Fibroblast of lung (primary cell): ENCODE measurements at regions not wholly inside any gene's neighbourhood (a gene's known extent, or its start where the extent isn't known, plus 50 kb on each side); places are given as distances from the start of the nearest gene placed in this dataset.

Experiments used
- DNase-seq, 2 donors: peaks; one replicate each; pipeline versions ENCODE4 v3.0.0 to v3.0.0-alpha.2; 2010; ENCODE audit warnings: low read depth in 2 of 2
- H2AFZ ChIP-seq: 2 replicates; pipeline ENCODE4 v1.5.1; 2012; ENCODE audit warnings: low read length, control low read depth, inconsistent platforms
- H3K27ac ChIP-seq: 2 replicates; pipeline ENCODE4 v1.5.1; 2011; ENCODE audit warnings: low read length, control low read depth; ENCODE audit not compliant: insufficient read depth
- H3K27me3 ChIP-seq: 2 replicates; pipeline ENCODE4 v1.5.1; 2011; ENCODE audit warnings: mild to moderate bottlenecking, low read length; ENCODE audit not compliant: control insufficient read depth, insufficient read depth
- H3K36me3 ChIP-seq: 2 replicates; pipeline ENCODE4 v1.5.1; 2011; ENCODE audit warnings: low read length; ENCODE audit not compliant: control insufficient read depth, insufficient read depth
- H3K4me1 ChIP-seq: 2 replicates; pipeline ENCODE4 v1.5.1; 2011; ENCODE audit warnings: low read length; ENCODE audit not compliant: control insufficient read depth, insufficient read depth; ENCODE audit errors: extremely low read depth
- H3K4me2 ChIP-seq: 2 replicates; pipeline ENCODE4 v1.5.1; 2011; ENCODE audit warnings: low read length, control low read depth; ENCODE audit not compliant: insufficient read depth; ENCODE audit errors: extremely low read depth
- H3K4me3 ChIP-seq, 4 experiments: fragments of 200-600 bp in 1 of 4; sonication (generic) in 1 of 4; replicated peaks in 1 of 4; 2 replicates each; pipeline ENCODE4 v1.5.1; 2011 to 2016; ENCODE audit warnings: low read length in 4 of 4, low read depth in 3 of 4, mild to moderate bottlenecking in 3 of 4, control low read depth in 2 of 4, inconsistent platforms in 1 of 4, mixed read lengths in 1 of 4; ENCODE audit not compliant: insufficient read depth in 1 of 4; ENCODE audit errors: control extremely low read depth in 1 of 4
- H3K79me2 ChIP-seq: 2 replicates; pipeline ENCODE4 v1.5.1; 2012; ENCODE audit warnings: mild to moderate bottlenecking, low read length, inconsistent platforms; ENCODE audit not compliant: control insufficient read depth, insufficient read depth
- H3K9ac ChIP-seq: 2 replicates; pipeline ENCODE4 v1.5.1; 2011; ENCODE audit warnings: mild to moderate bottlenecking, low read length, control low read depth; ENCODE audit not compliant: insufficient read depth
- H3K9me3 ChIP-seq: 2 replicates; pipeline ENCODE4 v1.5.1; 2012; ENCODE audit warnings: low read depth, low read length; ENCODE audit not compliant: control insufficient read depth, insufficient read depth
- H4K20me1 ChIP-seq: 2 replicates; pipeline ENCODE4 v1.5.1; 2011; ENCODE audit warnings: low read length; ENCODE audit not compliant: control insufficient read depth, insufficient read depth; ENCODE audit errors: extremely low read depth
- EZH2 ChIP-seq: IDR thresholded peaks from 2 replicates; pipeline ENCODE4 v1.5.1; 2012; ENCODE audit warnings: low read length, control low read depth, mild to moderate bottlenecking; ENCODE audit errors: missing control alignments
- TF ChIP-seq, protein P1 (sequence below), 2 donors: IDR thresholded peaks in 1 of 2; conservative IDR thresholded peaks in 1 of 2; 1 replicate in 1 of 2; 2 replicates in 1 of 2; pipeline ENCODE4 v1.5.1; 2011 to 2012; ENCODE audit warnings: low read length in 2 of 2, control low read depth in 1 of 2, inconsistent platforms in 1 of 2, low read depth in 1 of 2, mild to moderate bottlenecking in 1 of 2

DNA sequence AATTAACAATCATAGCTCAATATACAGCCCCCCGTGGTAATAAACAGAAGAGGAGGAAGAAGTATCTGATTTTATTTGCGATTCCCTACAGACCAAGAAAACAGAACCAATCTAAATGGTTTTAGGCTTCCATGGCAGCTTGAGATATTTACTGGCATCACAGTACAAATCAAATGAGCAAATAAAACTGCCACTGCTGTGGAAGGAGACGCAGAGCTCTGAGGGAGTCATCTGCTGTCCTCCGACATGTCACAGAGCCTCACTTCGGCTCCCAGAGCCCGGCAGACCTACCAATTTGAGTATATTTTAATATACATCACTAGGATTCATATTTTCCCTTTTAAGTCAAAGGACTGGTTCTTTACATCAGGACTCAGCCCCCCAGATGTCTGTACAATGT, 145.2 kb upstream of the KCNQ5 start:
- Histone ChIP-seq H3K4me1 (no peaks in the 10 kb centered on the region), H3K9ac (no peak overlapping the region), H3K27me3 (no peaks in the 10 kb centered on the region), H3K9me3 (no peaks in the 10 kb centered on the region), H3K4me3 (no peak overlapping the region), H3K79me2 (no peaks in the 10 kb centered on the region), H3K27ac (no peak overlapping the region), H2AFZ (no peak overlapping the region), H3K4me2 (no peak overlapping the region), H4K20me1 (no peaks in the 10 kb centered on the region), H3K36me3 (no peaks in the 10 kb centered on the region)
- DNase-seq = no peak
- TF ChIP-seq, protein P1, sequence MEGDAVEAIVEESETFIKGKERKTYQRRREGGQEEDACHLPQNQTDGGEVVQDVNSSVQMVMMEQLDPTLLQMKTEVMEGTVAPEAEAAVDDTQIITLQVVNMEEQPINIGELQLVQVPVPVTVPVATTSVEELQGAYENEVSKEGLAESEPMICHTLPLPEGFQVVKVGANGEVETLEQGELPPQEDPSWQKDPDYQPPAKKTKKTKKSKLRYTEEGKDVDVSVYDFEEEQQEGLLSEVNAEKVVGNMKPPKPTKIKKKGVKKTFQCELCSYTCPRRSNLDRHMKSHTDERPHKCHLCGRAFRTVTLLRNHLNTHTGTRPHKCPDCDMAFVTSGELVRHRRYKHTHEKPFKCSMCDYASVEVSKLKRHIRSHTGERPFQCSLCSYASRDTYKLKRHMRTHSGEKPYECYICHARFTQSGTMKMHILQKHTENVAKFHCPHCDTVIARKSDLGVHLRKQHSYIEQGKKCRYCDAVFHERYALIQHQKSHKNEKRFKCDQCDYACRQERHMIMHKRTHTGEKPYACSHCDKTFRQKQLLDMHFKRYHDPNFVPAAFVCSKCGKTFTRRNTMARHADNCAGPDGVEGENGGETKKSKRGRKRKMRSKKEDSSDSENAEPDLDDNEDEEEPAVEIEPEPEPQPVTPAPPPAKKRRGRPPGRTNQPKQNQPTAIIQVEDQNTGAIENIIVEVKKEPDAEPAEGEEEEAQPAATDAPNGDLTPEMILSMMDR (conservative IDR thresholded peaks at IDR 0.05 in 1 of 2, IDR thresholded peaks at IDR 0.05 in 1 of 2; ENCODE audit: low read depth in 1 of 2, low read length in 2 of 2) = no peak
- TF ChIP-seq EZH2 = no peak

GRCh38 chr6:72495441-72495840, 126.4 kb upstream of the KCNQ5 start:
- TF ChIP-seq, protein P1 (conservative IDR thresholded peaks at IDR 0.05 in 1 of 2, IDR thresholded peaks at IDR 0.05 in 1 of 2; ENCODE audit: low read depth in 1 of 2, low read length in 2 of 2) = no peak
- no peak for TF ChIP-seq EZH2
- DNase-seq = no peak
- no peak overlapping the region for H3K27ac ChIP-seq
- no peaks in the 10 kb centered on the region for H3K27me3 ChIP-seq
- H2AFZ ChIP-seq = no peak overlapping the region
- no peaks in the 10 kb centered on the region for H4K20me1 ChIP-seq
- no peaks in the 10 kb centered on the region for H3K79me2 ChIP-seq
- H3K36me3 ChIP-seq = no peaks in the 10 kb centered on the region
- H3K4me1 ChIP-seq = no peaks in the 10 kb centered on the region
- no peaks in the 10 kb centered on the region for H3K9me3 ChIP-seq
- no peak overlapping the region for H3K9ac ChIP-seq
- H3K4me3 ChIP-seq = no peak overlapping the region
- no peak overlapping the region for H3K4me2 ChIP-seq

- no peak overlapping the region for H2AFZ ChIP-seq
- TF ChIP-seq EZH2 = no peak
- TF ChIP-seq, protein P1 (conservative IDR thresholded peaks at IDR 0.05 in 1 of 2, IDR thresholded peaks at IDR 0.05 in 1 of 2; ENCODE audit: low read depth in 1 of 2, low read length in 2 of 2) = no peak
- H3K9me3 ChIP-seq = no peaks in the 10 kb centered on the region
These were observed 124.7 kb upstream of the KCNQ5 start for GRCh38 chr6:72497186-72497585.

More at GRCh38 chr6:72497186-72497585, 124.7 kb upstream of the KCNQ5 start:
- Histone ChIP-seq H3K27me3 (no peaks in the 10 kb centered on the region), H3K27ac (no peak overlapping the region), H3K4me2 (no peak overlapping the region), H3K9ac (no peak overlapping the region), H3K4me1 (no peaks in the 10 kb centered on the region), H3K36me3 (no peaks in the 10 kb centered on the region), H3K4me3 (no peak overlapping the region), H3K79me2 (no peaks in the 10 kb centered on the region), H4K20me1 (no peaks in the 10 kb centered on the region)
- no peak for DNase-seq
